GM12865 (cell line): ENCODE measurements at regions not wholly inside any gene's neighbourhood (a gene's known extent, or its start where the extent isn't known, plus 50 kb on each side); places are given as distances from the start of the nearest gene placed in this dataset.

Experiments
- DNase-seq: peaks from one replicate; pipeline ENCODE4 v3.0.0; 2010; ENCODE audit warnings: low read depth
- H3K4me3 ChIP-seq: 2 replicates; pipeline ENCODE4 v1.5.1; 2011; ENCODE audit warnings: mild to moderate bottlenecking, low read depth, low read length, control low read depth
- TF ChIP-seq, protein P1 (sequence below): IDR thresholded peaks from 2 replicates; pipeline ENCODE4 v1.5.1; 2011; ENCODE audit warnings: low read length, control low read depth, low read depth, inconsistent platforms; ENCODE audit not compliant: insufficient read depth; ENCODE audit errors: missing control alignments

DNA sequence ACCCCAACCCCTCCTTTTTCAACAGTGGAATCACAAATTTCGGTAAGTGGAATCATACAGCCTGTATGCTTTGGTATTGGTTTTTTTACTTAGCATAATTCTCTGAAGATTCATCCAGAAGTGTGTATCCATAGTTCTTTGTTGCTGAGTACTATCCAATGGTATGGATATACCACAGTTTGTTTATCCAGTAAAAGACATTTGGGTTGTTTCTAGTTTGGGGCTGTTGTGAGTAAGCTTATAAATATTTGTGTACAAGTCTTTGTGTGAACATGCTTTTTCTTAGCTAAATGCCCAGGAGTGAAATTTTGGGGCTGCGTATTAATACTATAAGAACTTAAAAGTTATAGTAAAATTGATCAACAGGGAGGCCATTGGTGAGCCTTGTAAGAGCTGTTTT, 57.5 kb upstream of the GC start:
- TF ChIP-seq, protein P1, sequence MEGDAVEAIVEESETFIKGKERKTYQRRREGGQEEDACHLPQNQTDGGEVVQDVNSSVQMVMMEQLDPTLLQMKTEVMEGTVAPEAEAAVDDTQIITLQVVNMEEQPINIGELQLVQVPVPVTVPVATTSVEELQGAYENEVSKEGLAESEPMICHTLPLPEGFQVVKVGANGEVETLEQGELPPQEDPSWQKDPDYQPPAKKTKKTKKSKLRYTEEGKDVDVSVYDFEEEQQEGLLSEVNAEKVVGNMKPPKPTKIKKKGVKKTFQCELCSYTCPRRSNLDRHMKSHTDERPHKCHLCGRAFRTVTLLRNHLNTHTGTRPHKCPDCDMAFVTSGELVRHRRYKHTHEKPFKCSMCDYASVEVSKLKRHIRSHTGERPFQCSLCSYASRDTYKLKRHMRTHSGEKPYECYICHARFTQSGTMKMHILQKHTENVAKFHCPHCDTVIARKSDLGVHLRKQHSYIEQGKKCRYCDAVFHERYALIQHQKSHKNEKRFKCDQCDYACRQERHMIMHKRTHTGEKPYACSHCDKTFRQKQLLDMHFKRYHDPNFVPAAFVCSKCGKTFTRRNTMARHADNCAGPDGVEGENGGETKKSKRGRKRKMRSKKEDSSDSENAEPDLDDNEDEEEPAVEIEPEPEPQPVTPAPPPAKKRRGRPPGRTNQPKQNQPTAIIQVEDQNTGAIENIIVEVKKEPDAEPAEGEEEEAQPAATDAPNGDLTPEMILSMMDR, result no peak
- no peak for DNase-seq
- H3K4me3 ChIP-seq, result no peak overlapping the region

DNA sequence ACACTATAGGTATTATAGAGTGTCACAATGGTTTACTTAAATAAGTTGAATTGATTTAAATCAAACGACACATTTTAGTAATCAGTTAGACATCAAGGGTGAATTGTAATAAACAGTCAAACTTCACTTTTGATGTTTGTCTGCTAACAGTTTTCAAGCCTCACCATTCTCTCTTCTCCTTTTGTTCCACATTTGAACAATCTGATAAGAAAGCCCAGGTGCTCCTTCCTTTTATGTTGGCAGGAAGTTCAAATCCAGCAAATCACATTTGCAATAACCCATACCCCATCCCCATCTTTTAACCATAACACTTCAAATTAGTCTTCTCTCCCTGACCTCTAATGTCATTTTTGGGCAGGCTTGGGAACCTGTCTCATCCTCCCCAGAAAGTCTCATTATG, 63.4 kb upstream of the GC start:
- TF ChIP-seq, protein P1, result no peak
- DNase-seq, result no peak
- no peak overlapping the region for H3K4me3 ChIP-seq

DNA sequence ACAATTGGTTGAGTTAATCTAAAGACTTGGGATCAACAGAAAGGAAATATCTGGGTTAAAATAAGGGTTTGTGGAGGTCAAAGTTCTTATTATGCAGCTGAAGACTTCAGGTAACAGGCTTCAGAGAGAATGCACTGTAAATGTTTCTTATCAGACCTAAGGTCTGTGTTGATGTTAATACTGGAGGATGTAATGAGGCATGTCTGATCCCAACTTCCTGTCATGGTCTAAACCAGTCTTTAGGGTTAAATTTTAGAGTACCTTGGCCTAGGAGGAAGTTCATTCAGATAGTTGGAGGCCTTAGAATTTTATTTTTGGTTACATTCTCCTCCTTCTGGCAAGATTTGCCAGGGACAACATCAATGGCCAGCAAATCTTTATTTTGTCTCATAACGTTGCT, 72.1 kb upstream of the GC start:
- no peak for DNase-seq
- TF ChIP-seq, protein P1, result no peak
- H3K4me3 ChIP-seq, result no peak overlapping the region

DNA sequence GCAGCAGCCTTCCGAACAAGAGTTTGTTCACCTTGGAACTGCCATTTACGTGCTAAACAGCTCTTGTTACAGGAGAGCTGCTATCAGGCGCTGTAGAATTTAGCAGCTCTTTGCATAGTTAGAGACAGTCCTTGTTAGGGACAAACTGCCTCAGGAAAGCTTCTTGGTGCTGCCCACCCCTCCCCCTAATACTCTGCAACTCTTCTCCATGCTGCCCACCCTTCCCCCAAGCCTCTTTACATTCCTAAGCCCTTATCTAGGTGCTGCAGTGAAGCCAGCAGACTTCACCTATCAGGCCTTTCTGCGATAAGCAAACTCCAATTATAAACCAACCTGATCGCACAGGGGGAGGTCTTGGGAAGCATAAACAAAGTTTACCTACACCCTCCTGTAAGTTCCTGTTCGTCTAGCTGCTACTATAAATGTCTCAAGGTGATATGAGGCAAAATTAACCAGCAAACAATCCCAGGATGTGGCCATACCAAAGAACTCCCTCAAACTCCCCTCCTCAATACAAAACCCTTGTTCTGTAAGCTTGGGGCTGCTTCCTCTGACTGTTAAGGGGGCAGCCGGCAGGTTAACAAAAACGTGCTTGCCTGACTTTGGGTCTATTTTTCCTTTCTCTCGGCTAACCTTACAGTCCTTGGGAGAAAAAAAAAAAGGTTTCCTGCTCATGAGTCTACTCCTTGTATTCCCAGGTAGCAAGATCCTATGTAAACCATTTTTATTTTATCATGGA, 74.0 kb upstream of the GC start:
- no peak overlapping the region for H3K4me3 ChIP-seq
- TF ChIP-seq, protein P1, result no peak
- no peak for DNase-seq

DNA sequence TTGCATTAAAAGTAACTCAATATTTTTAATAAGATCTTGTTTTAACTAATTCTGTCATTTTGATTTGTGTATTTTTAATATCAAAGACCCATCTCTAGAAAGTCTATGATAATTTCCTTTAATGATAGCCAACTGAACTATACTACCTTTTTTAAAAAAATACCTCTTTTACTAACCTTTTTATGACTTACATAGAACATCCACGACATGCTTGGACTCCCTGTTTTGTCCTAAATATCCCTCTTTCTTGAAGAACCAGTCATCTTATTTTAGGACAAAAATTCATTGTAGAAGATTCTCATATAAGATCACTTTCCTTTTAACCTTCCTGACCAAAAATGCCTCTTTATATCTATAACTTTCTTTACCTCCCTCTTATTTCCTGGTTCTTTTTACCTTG, 76.8 kb upstream of the GC start:
- no peak overlapping the region for H3K4me3 ChIP-seq
- no peak for DNase-seq
- TF ChIP-seq, protein P1, result no peak

DNA sequence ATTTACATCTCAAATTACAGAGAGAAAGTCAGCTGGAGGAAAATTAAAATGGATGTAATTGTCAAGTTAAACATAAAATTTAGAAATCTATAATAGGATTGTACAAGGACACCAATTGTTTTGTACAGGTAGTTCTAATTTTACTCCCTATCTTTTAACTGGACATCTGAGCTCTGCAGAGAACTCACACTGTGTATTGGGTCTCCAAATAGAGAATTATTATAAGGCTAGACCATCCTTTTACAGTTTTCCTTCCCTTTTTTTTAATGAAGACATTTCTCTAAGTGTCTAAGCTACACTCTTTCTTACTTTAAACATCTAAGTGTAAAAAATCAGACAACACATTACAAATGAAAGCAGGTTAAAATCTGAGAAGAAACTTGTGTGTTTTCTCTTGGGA, 78.4 kb upstream of the GC start:
- no peak overlapping the region for H3K4me3 ChIP-seq

DNA sequence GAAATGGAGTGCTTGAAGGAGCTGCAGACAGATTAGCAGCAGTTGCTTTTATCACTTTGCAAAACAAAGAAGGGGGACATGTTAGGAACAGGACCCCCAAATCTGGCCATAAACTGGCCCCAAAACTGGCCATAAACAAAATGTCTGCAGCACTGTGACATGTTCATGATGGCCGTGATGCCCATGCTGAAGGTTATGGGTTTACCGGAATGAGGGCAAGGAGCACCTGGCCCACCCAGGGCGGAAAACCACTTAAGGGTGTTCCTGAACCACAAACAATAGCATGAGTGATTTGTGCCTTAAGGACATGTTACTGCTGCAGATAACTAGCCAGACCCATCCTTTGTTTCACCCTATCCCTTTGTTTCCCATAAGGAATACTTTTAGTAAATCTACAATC, 79.6 kb upstream of the GC start:
- no peak for DNase-seq
- TF ChIP-seq, protein P1, result no peak
- no peak overlapping the region for H3K4me3 ChIP-seq

More for the DNA sequence above, 78.4 kb upstream of the GC start:
- TF ChIP-seq, protein P1, result no peak
- DNase-seq, result no peak
